ENCODE measurements at regions not wholly inside any gene's neighbourhood (a gene's known extent, or its start where the extent isn't known, plus 50 kb on each side); places are given as distances from the start of the nearest gene placed in this dataset.
A peak's percentile ranks its signal among the peaks of the same experiment; 100 is the strongest.

GRCh38 chr3:194282436-194283122 lies 68.5 kb downstream of the CPN2 start:
- Histone ChIP-seq H3K9me3 (no peaks in the 10 kb centered on the region), H3K36me3 (ENCODE audit: insufficient read depth in 1 of 2, low read depth in 1 of 2) (no peaks in the 10 kb centered on the region), H3K4me1 (peaks cover 16% of the 10 kb centered on the region), H3K27me3 (ENCODE audit: insufficient read depth in 3 of 3, low read length in 2 of 3) (no peaks in the 10 kb centered on the region), H3K27ac (no peak overlapping the region), H3K4me3 (no peak overlapping the region)
- TF ChIP-seq, protein P1, sequence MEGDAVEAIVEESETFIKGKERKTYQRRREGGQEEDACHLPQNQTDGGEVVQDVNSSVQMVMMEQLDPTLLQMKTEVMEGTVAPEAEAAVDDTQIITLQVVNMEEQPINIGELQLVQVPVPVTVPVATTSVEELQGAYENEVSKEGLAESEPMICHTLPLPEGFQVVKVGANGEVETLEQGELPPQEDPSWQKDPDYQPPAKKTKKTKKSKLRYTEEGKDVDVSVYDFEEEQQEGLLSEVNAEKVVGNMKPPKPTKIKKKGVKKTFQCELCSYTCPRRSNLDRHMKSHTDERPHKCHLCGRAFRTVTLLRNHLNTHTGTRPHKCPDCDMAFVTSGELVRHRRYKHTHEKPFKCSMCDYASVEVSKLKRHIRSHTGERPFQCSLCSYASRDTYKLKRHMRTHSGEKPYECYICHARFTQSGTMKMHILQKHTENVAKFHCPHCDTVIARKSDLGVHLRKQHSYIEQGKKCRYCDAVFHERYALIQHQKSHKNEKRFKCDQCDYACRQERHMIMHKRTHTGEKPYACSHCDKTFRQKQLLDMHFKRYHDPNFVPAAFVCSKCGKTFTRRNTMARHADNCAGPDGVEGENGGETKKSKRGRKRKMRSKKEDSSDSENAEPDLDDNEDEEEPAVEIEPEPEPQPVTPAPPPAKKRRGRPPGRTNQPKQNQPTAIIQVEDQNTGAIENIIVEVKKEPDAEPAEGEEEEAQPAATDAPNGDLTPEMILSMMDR (IDR thresholded peaks at IDR 0.05) = no peak
- 74 to 84% (median 78%) methylated on average over 15 of the region's 15 CpGs for WGBS, 3 donors
- ATAC-seq (no peak), DNase-seq (peak in 1 of 2 donors; percentile 5)
- intact Hi-C loops (cut with DNase I) = no loop called here

GRCh38 chr3:194283221-194284006 lies 67.7 kb downstream of the CPN2 start:
- ATAC-seq (peak in 2 of 4 donors; percentile 41 to 45), DNase-seq (peak in 1 of 2 donors; percentile 35)
- 74 to 86% (median 76%) methylated on average over 12 of the region's 12 CpGs for WGBS, 3 donors
- Histone ChIP-seq H3K27ac (no peak overlapping the region), H3K4me1 (peaks cover 8% of the 10 kb centered on the region), H3K9me3 (no peaks in the 10 kb centered on the region), H3K36me3 (ENCODE audit: insufficient read depth in 1 of 2, low read depth in 1 of 2) (no peaks in the 10 kb centered on the region), H3K27me3 (ENCODE audit: insufficient read depth in 3 of 3, low read length in 2 of 3) (no peaks in the 10 kb centered on the region), H3K4me3 (no peak overlapping the region)
- TF ChIP-seq, protein P1 (IDR thresholded peaks at IDR 0.05) = no peak
- intact Hi-C loops (cut with DNase I) = no loop called here

DNA sequence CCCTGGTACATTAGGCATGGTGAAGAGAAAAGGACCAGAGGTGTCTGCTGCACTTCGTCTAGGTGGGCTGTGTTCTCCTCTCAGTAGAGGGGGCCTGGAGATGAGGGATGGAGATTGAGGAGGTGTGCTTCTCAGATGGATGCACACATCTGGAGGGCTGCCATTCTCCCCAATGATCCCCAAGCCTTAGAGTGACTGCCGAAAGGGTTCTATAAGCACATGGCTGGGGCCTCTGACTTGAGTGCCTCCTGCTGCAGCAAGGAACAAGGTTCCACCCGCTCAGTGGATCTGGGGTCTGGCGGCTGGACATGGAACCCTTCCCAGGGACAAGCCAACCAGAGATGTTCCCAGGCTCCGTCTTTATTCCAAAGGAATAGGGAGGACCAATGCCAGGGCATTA lies 66.8 kb downstream of the CPN2 start:
- intact Hi-C loops (cut with DNase I) = no loop called here
- TF ChIP-seq, protein P1 (IDR thresholded peaks at IDR 0.05) = no peak
- H3K4me1 ChIP-seq = no peaks in the 10 kb centered on the region
- no peak for ATAC-seq
- no peaks in the 10 kb centered on the region for H3K27me3 ChIP-seq (ENCODE audit: insufficient read depth in 3 of 3, low read length in 2 of 3)
- 96 to 98% (median 97%) methylated on average over 5 of the region's 5 CpGs for WGBS, 3 donors
- peak in 1 of 2 donors; percentile 3 for DNase-seq
- no peaks in the 10 kb centered on the region for H3K36me3 ChIP-seq (ENCODE audit: insufficient read depth in 1 of 2, low read depth in 1 of 2)
- H3K27ac ChIP-seq = no peak overlapping the region
- H3K4me3 ChIP-seq = no peak overlapping the region
- H3K9me3 ChIP-seq = no peaks in the 10 kb centered on the region

DNA sequence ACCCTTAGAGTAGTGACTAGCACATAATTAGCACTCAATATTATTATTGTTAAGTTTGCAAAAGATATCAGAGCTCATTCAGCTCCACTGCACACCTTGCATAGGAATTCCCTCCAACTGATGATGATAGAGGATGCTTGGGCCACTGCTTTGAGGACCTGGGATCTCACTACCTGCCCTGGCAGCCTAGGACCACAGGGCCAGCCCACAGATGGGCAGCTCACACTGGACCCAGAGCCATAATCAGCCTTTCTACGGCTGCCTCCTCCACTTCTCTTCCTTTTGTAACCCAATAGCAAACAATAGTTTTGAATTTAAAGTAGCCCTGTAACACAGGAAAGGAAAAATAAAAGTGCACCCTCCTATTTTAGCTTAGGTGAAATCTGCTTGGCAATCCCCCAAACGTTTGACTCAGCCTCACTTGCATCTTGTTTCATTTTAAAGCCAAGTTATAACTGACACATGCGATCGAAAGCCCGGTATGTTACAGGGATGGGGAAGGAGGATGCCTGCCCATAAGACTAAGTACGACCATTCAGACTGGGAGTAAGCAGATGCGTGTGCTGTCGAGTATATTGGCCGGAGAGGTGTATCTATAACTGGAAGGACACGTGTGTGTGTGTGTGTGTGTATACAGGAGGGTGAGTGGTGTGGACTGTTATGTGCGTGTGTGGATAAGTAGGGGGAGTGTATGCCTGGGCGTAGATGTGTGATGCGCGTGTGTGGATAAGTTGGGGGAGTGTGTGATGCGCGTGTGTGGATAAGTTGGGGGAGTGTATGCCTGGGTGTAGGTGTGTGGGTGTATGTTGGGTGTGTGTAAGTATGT lies 65.9 kb downstream of the CPN2 start:
- H3K27ac ChIP-seq = no peak overlapping the region
- no peaks in the 10 kb centered on the region for H3K36me3 ChIP-seq (ENCODE audit: insufficient read depth in 1 of 2, low read depth in 1 of 2)
- peak in 1 of 2 donors; percentile 2 for DNase-seq
- WGBS, 3 donors = 82 to 84% (median 84%) methylated on average over 16 of the region's 16 CpGs
- TF ChIP-seq, protein P1 (IDR thresholded peaks at IDR 0.05) = no peak
- peak in 2 of 4 donors; percentile 16 to 33 for ATAC-seq
- peaks cover 7% of the 10 kb centered on the region for H3K9me3 ChIP-seq
- intact Hi-C loops (cut with DNase I) = no loop called here
- H3K27me3 ChIP-seq (ENCODE audit: insufficient read depth in 3 of 3, low read length in 2 of 3) = no peaks in the 10 kb centered on the region
- no peak overlapping the region for H3K4me3 ChIP-seq
- no peaks in the 10 kb centered on the region for H3K4me1 ChIP-seq
